ENCODE measurements at regions not wholly inside any gene's neighbourhood (a gene's known extent, or its start where the extent isn't known, plus 50 kb on each side); places are given as distances from the start of the nearest gene placed in this dataset.

DNA sequence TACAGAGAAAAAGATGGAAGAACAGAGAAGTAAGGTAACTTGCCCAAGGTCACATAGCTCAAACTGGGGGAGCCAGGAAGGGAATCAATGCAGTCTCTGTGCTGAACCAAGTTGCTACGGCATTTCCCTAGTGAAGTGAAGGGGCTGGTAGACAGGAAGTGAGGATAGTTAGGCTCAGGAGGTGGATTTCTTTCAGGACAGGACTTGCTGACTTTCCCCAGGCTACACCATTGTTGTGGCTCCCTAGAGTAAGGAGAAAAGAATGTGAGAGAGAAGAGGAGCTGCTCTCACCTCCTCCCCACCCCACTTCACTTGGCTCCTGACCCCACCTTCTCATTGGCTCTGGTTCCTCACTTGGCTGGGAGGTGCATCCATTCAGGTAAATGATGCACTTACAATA lies 316.9 kb downstream of the INHBA start:
- TF ChIP-seq POLR2A (IDR thresholded peaks at IDR 0.05; ENCODE audit: low read depth, low read length): no peak
- DNase-seq (ENCODE audit: insufficient read length, low spot score) (no peak), FAIRE-seq (no peak)

GRCh38 chr7:41384418-41384817 lies 318.5 kb downstream of the INHBA start:
- FAIRE-seq: no peak
- TF ChIP-seq POLR2A (IDR thresholded peaks at IDR 0.05; ENCODE audit: low read depth, low read length): no peak
- DNase-seq (ENCODE audit: insufficient read length, low spot score): no peak

GRCh38 chr7:41383596-41383995 lies 319.3 kb downstream of the INHBA start:
- DNase-seq (ENCODE audit: insufficient read length, low spot score) (no peak), FAIRE-seq (no peak)
- TF ChIP-seq POLR2A (IDR thresholded peaks at IDR 0.05; ENCODE audit: low read depth, low read length): no peak

DNA sequence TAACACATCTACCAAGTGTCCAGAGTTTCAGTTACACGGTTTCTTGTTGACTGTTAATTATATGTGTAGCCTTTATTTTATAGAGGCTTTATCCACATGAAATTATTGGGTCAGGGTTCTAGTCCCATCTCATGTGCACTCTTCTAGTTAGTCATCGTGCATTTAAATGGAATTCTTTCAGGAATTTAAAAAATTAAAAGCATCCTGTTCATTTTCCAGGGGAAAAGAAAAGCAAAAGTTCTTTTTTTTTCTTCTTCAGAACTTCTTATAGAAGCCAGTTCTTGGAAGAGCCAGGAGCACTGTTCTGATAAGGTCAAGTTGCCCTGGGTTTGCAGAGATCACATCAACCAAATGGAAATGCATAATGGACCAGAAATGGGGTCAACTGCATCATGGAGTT lies 324.7 kb downstream of the INHBA start:
- FAIRE-seq: no peak
- no peak for DNase-seq (ENCODE audit: insufficient read length, low spot score)
- no peak for TF ChIP-seq POLR2A (IDR thresholded peaks at IDR 0.05; ENCODE audit: low read depth, low read length)

DNA sequence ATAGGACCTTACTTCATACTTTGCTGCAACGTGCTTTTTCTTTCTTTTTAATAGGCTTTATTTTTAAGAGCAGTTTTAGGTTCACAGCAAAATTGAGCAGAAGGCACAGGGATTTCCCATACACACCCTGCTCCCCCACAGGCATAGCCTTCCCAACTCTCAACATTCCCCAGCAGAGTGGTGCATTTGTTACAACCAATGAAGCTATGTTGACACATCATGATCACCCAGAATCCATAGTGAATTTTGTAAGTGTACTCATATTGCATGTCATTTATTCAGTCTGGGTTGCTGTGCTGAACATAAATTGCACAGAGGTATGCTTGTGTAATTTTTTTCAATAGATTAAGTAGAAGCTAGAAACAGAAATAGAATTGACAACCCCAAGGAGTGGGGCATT lies 327.3 kb downstream of the INHBA start:
- TF ChIP-seq POLR2A (IDR thresholded peaks at IDR 0.05; ENCODE audit: low read depth, low read length): no peak
- DNase-seq (ENCODE audit: insufficient read length, low spot score) (no peak), FAIRE-seq (no peak)

GRCh38 chr7:41374150-41374848 lies 328.6 kb downstream of the INHBA start:
- TF ChIP-seq POLR2A (IDR thresholded peaks at IDR 0.05; ENCODE audit: low read depth, low read length): no peak
- FAIRE-seq: no peak
- DNase-seq (ENCODE audit: insufficient read length, low spot score): no peak

DNA sequence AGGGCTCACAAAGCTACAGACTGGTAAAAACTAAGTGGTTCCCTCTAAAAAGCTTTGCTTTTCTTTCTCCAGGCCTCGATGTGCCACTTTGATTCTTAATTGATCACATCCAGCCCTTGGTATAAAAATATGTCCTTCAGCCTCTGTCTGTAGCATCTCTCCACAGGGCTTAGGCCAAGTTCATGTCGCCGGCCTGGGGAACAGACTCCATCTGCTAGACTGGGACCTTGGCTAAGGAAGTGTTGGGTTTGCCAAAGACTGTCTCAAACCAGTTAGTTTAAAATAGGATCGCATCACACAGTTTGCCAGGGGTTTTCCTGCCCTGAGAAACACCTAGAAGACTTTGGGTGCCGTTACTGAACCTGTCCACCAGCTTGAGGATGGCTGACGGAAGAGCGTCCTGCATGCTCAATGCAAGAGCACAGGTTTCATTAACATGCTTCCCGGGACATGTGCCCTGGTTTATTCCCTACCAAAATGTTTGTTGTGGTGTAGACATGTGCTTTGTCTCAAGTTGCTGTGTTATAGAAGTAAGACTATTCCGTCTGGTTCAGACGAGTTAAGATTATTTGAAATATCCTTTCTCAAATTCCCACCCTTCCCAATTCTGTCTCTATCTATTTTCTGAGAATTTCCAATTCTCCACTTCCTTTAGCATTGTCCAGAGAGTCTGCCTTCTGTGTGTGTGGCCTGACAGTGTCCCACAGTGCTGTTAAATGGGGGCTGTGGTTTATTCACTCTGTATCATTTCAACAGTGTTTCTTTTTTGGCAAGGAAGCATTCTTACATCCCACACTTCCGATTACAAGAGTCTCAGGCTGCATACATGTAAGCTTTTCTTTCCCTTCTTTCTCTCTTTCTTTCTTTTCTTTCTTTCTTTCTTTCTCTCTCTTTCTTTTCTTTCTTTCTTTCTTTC lies 334.7 kb downstream of the INHBA start:
- FAIRE-seq: no peak
- TF ChIP-seq POLR2A (IDR thresholded peaks at IDR 0.05; ENCODE audit: low read depth, low read length): no peak
- no peak for DNase-seq (ENCODE audit: insufficient read length, low spot score)

DNA sequence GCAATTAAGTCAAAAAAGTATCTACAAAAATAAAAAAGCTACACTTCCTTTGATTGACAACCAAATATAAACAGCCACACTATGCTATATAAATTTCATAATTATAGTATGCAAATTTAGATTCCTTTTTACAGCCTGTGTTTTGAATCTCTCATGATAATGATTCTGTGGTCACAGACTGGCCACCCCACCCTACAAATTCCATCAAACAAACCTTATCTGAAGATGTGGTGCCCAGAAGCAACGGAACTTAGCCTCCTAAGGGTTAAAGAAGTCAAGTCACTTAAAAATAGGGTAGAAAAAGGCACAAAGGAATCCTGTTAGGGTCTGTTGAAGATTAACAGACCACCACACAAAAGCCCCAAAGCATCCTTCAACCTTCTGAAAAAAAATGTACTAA lies 351.8 kb downstream of the INHBA start:
- TF ChIP-seq POLR2A (IDR thresholded peaks at IDR 0.05; ENCODE audit: low read depth, low read length): no peak
- DNase-seq (ENCODE audit: insufficient read length, low spot score) (no peak), FAIRE-seq (no peak)

DNA sequence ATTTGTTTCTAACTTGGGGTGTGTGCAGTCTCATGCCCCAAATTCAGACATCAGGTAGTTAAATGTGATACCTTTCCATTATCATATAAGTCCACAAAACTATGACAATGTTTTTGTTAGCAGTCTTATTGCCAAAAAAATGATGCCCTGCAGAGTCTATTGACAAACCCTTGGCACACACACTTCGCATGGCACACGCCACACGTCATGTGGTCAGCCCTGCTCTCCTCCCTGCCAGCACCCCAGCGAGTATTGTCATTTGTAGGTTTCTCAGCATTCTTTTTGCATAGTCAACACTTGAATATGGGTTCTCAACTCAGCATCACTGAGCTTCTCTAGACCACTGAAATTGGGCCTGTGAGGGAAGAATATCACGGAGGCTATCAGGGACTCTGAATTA lies 356.0 kb downstream of the INHBA start:
- TF ChIP-seq POLR2A (IDR thresholded peaks at IDR 0.05; ENCODE audit: low read depth, low read length): no peak
- DNase-seq (ENCODE audit: insufficient read length, low spot score) (no peak), FAIRE-seq (no peak)

DNA sequence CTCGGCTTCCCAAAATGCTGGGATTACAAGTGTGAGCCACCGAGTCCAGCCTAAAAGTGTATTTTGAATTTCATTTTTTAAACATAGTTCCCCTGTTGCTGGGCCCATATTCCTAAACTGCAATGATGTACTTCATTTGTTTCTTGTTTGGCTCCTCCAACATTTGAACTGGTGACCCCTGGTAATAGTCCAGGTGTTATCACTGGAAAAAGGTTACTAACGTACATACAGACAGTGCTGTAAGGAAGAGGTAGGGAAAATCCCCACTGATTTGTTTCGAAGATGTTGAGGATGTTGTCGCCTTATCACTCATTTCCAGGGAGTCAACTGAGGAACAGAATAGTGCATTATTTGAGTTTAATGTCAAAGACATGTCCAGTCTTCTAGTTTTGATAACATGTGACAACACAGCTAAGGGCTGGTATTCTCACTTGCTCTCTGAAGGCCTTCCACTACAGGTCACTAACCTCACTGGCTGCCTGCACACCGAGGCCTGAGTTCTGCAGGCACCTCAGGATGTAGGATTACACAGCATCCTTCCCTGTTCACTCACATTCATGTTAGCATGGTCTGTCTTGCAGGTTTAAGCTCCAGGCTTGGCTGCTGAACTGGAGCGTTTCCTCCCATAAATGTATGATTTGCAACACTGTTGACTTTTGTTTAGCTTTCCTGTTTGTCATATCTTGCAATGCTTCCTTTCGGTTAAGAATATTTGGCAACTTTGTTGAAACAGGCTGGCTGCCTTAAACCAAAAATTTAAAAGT lies 362.8 kb downstream of the INHBA start:
- no peak for FAIRE-seq
- no peak for TF ChIP-seq POLR2A (IDR thresholded peaks at IDR 0.05; ENCODE audit: low read depth, low read length)
- no peak for DNase-seq (ENCODE audit: insufficient read length, low spot score)

- no peak for TF ChIP-seq POLR2A (IDR thresholded peaks at IDR 0.05; ENCODE audit: low read depth, low read length)
- FAIRE-seq (no peak), DNase-seq (ENCODE audit: insufficient read length, low spot score) (no peak)
Observed at GRCh38 chr7:41336981-41337380, 365.9 kb downstream of the INHBA start.

DNA sequence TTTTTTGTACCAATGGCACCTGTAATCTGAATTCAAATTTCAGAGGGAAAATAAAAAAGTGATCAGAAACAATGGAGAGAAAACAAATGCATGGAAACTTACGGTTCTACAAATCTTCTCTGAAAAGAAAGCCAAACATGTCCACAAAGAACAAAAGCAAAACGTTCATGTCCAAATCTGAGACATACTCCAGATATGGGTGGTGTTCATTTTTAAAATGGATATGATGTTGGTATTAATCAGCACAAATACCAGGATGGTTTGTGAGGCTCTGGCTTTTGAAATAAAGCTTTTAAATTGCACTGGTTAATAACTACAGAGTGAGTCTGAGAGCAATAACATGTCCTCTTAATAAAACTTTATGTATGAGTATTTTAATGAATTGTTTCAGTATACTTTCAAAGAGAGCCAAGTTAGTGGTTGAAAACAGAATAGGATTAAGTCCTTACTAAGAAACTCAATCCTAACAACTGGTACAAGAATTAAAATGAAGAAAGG lies 366.4 kb downstream of the INHBA start:
- TF ChIP-seq POLR2A (IDR thresholded peaks at IDR 0.05; ENCODE audit: low read depth, low read length): no peak
- no peak for FAIRE-seq
- DNase-seq (ENCODE audit: insufficient read length, low spot score): no peak

- no peak for TF ChIP-seq POLR2A (IDR thresholded peaks at IDR 0.05; ENCODE audit: low read depth, low read length)
- FAIRE-seq (no peak), DNase-seq (ENCODE audit: insufficient read length, low spot score) (no peak)
Observed at GRCh38 chr7:41334071-41334862, 368.6 kb downstream of the INHBA start.

All from H54 (cell line).